Upper lobe of right lung (tissue), 1 donor: ENCODE measurements at regions not wholly inside any gene's neighbourhood (a gene's known extent, or its start where the extent isn't known, plus 50 kb on each side); places are given as distances from the start of the nearest gene placed in this dataset.

ENCODE experiments used
- ATAC-seq: fragments of 200-7000 bp; cut with Tn5 transposase; one replicate; pipeline ENCODE4 v1.9.1; 2020; ENCODE audit warnings: mild to moderate bottlenecking, moderate library complexity
- DNase-seq: peaks from one replicate; pipeline ENCODE4 v3.0.0-alpha.2; 2020
- H3K27ac ChIP-seq: fragments of 200-600 bp; one replicate; pipeline ENCODE4 v1.8.0; 2022
- H3K27me3 ChIP-seq: fragments of 200-600 bp; one replicate; pipeline ENCODE4 v1.8.0; 2022; ENCODE audit warnings: mild to moderate bottlenecking
- H3K36me3 ChIP-seq: fragments of 200-600 bp; one replicate; pipeline ENCODE4 v1.8.0; 2022
- H3K4me1 ChIP-seq: fragments of 200-600 bp; one replicate; pipeline ENCODE4 v1.8.0; 2022
- H3K4me3 ChIP-seq: fragments of 200-600 bp; one replicate; pipeline ENCODE4 v1.8.0; 2022; ENCODE audit warnings: mild to moderate bottlenecking
- H3K9me3 ChIP-seq: fragments of 200-600 bp; one replicate; pipeline ENCODE4 v1.8.0; 2022
- CTCF ChIP-seq: fragments of 200-600 bp; IDR thresholded peaks from one replicate; pipeline ENCODE4 v1.8.0; 2022; ENCODE audit warnings: antibody characterized with exemption
- intact Hi-C: fragments of 100-400 bp; cut with DNase I; formaldehyde crosslinking; loops from one replicate; pipeline ENCODE4 v1.11.0; 2022
- donor health status: DM: no; HTN: yes; CAD: no; lungs with severe emphysema.

GRCh38 chr11:90784241-90784814, 561.5 kb upstream of the CHORDC1 start:
- no peak for TF ChIP-seq CTCF
- Histone ChIP-seq H3K9me3 (no peaks in the 10 kb centered on the region), H3K4me1 (no peaks in the 10 kb centered on the region), H3K27ac (no peak overlapping the region), H3K27me3 (no peaks in the 10 kb centered on the region), H3K4me3 (no peak overlapping the region), H3K36me3 (no peaks in the 10 kb centered on the region)
- no peak for ATAC-seq
- intact Hi-C loops = no loop called here
- no peak for DNase-seq

- H3K4me3 ChIP-seq = no peak overlapping the region
- intact Hi-C loops = no loop called here
- DNase-seq (no peak), ATAC-seq (no peak)
- H3K36me3 ChIP-seq = no peaks in the 10 kb centered on the region
- no peak for TF ChIP-seq CTCF
- no peaks in the 10 kb centered on the region for H3K4me1 ChIP-seq
- no peak overlapping the region for H3K27ac ChIP-seq
- no peaks in the 10 kb centered on the region for H3K27me3 ChIP-seq
- H3K9me3 ChIP-seq = no peaks in the 10 kb centered on the region
These were observed 560.3 kb upstream of the CHORDC1 start for GRCh38 chr11:90783111-90783510.

- Histone ChIP-seq H3K4me3 (no peak overlapping the region), H3K27ac (no peak overlapping the region), H3K27me3 (no peaks in the 10 kb centered on the region), H3K4me1 (no peaks in the 10 kb centered on the region), H3K9me3 (no peaks in the 10 kb centered on the region), H3K36me3 (no peaks in the 10 kb centered on the region)
- DNase-seq (no peak), ATAC-seq (no peak)
- intact Hi-C loops = no loop called here
- TF ChIP-seq CTCF = no peak
These were observed 556.2 kb upstream of the CHORDC1 start for GRCh38 chr11:90779098-90779497.

- no peaks in the 10 kb centered on the region for H3K4me1 ChIP-seq
- intact Hi-C loops = no loop called here
- H3K27ac ChIP-seq = no peak overlapping the region
- no peaks in the 10 kb centered on the region for H3K36me3 ChIP-seq
- no peak for ATAC-seq
- no peak overlapping the region for H3K4me3 ChIP-seq
- H3K9me3 ChIP-seq = no peaks in the 10 kb centered on the region
- TF ChIP-seq CTCF = no peak
- no peaks in the 10 kb centered on the region for H3K27me3 ChIP-seq
- DNase-seq = no peak
These were observed 552.8 kb upstream of the CHORDC1 start for GRCh38 chr11:90775567-90776165.

- no peak overlapping the region for H3K27ac ChIP-seq
- H3K4me3 ChIP-seq = no peak overlapping the region
- no peaks in the 10 kb centered on the region for H3K27me3 ChIP-seq
- intact Hi-C loops = no loop called here
- ATAC-seq = no peak
- TF ChIP-seq CTCF = no peak
- DNase-seq = no peak
- no peaks in the 10 kb centered on the region for H3K4me1 ChIP-seq
- H3K36me3 ChIP-seq = no peaks in the 10 kb centered on the region
- no peaks in the 10 kb centered on the region for H3K9me3 ChIP-seq
These were observed 552.1 kb upstream of the CHORDC1 start for GRCh38 chr11:90774727-90775566.
